IMR-90 (cell line): ENCODE measurements at regions not wholly inside any gene's neighbourhood (a gene's known extent, or its start where the extent isn't known, plus 50 kb on each side); places are given as distances from the start of the nearest gene placed in this dataset.

Experiments used
- ATAC-seq: fragments of 200-7000 bp; cut with Tn5 transposase; 2 replicates; pipeline ENCODE4 v1.9.1; 2020; ENCODE audit warnings: low read depth, mild to moderate bottlenecking, moderate library complexity
- BruUV-seq: library from RNA; stranded (reverse); fragments of 400-500 nt; replicated peaks from 2 replicates; lab custom pipeline; 2021; lab: Mats Ljungman, UMichigan
- CTCF ChIA-PET: fragments of 300-600 bp; formaldehyde crosslinking; extraction: SDS; loops from one replicate; lab custom pipeline; 2021; ENCODE audit warnings: antibody characterized with exemption; lab: Yijun Ruan, JAX
- POLR2A ChIA-PET: fragments of 300-600 bp; sonication (Branson Sonifier 250); formaldehyde crosslinking; loops from one replicate; lab custom pipeline; 2022; ENCODE audit warnings: antibody characterized with exemption; ENCODE audit not compliant: unreplicated experiment; lab: Charles Lee
- DNase-seq: peaks from one replicate; pipeline ENCODE4 v3.0.0; 2013
- H2AFZ ChIP-seq: replicated peaks from 2 replicates; pipeline ENCODE3; 2013; ENCODE audit warnings: low read length, mild to moderate bottlenecking; ENCODE audit not compliant: poor library complexity
- H2AK5ac ChIP-seq: 2 replicates; pipeline ENCODE4 v1.6.1; 2013; ENCODE audit warnings: low read depth, low read length, inconsistent platforms
- H2AK9ac ChIP-seq: replicated peaks from 2 replicates; pipeline ENCODE3; 2013; ENCODE audit warnings: mild to moderate bottlenecking, low read depth, low read length, moderate library complexity; ENCODE audit not compliant: poor library complexity
- H2BK120ac ChIP-seq: 2 replicates; pipeline ENCODE4 v1.6.1; 2013; ENCODE audit warnings: low read depth, low read length, inconsistent platforms
- H2BK15ac ChIP-seq: 3 replicates; pipeline ENCODE4 v1.6.1; 2013; ENCODE audit warnings: low read depth, low read length, inconsistent platforms
- H2BK20ac ChIP-seq: 2 replicates; pipeline ENCODE4 v1.6.1; 2013; ENCODE audit warnings: low read depth, mild to moderate bottlenecking, inconsistent platforms, low read length, moderate library complexity
- H2BK5ac ChIP-seq: 2 replicates; pipeline ENCODE4 v1.6.1; 2013; ENCODE audit warnings: mild to moderate bottlenecking, low read depth, low read length, inconsistent platforms; ENCODE audit not compliant: poor library complexity, severe bottlenecking
- H3K14ac ChIP-seq: replicated peaks from 2 replicates; pipeline ENCODE4 v1.6.1; 2013; ENCODE audit warnings: low read depth, low read length, inconsistent platforms
- H3K18ac ChIP-seq: 2 replicates; pipeline ENCODE4 v1.6.1; 2013; ENCODE audit warnings: low read depth, low read length, control low read depth
- H3K23ac ChIP-seq: 2 replicates; pipeline ENCODE4 v1.6.1; 2013; ENCODE audit warnings: low read depth, low read length, inconsistent platforms
- H3K27ac ChIP-seq: 2 replicates; pipeline ENCODE4 v1.5.1; 2013; ENCODE audit warnings: mild to moderate bottlenecking, control low read depth, low read length; ENCODE audit not compliant: insufficient read depth
- H3K27me3 ChIP-seq: 2 replicates; pipeline ENCODE4 v1.6.1; 2013; ENCODE audit warnings: low read length; ENCODE audit not compliant: control insufficient read depth, insufficient read depth
- H3K36me3 ChIP-seq: 2 replicates; pipeline ENCODE4 v1.6.1; 2013; ENCODE audit warnings: low read length, mixed read lengths; ENCODE audit not compliant: control insufficient read depth, insufficient read depth
- H3K4ac ChIP-seq: 2 replicates; pipeline ENCODE4 v1.6.1; 2013; ENCODE audit warnings: low read depth, low read length, inconsistent platforms
- H3K4me1 ChIP-seq: 2 replicates; pipeline ENCODE4 v1.6.1; 2013; ENCODE audit warnings: low read length, mixed read lengths; ENCODE audit not compliant: control insufficient read depth, insufficient read depth
- H3K4me2 ChIP-seq: 2 replicates; pipeline ENCODE4 v1.6.1; 2013; ENCODE audit warnings: low read depth, mild to moderate bottlenecking, control low read depth, low read length, moderate library complexity
- H3K4me3 ChIP-seq: 2 replicates; pipeline ENCODE4 v1.5.1; 2013; ENCODE audit warnings: low read depth, mild to moderate bottlenecking, control low read depth, low read length, moderate library complexity; ENCODE audit not compliant: insufficient read depth
- H3K56ac ChIP-seq: 2 replicates; pipeline ENCODE4 v1.6.1; 2013; ENCODE audit warnings: low read length, inconsistent platforms; ENCODE audit not compliant: insufficient read depth; ENCODE audit errors: extremely low read depth
- H3K79me1 ChIP-seq, 2 experiments: 2 replicates each; pipeline ENCODE4 v1.6.1; 2013; ENCODE audit warnings: low read length in 2 of 2, inconsistent platforms in 1 of 2, low read depth in 1 of 2
- H3K9ac ChIP-seq: 2 replicates; pipeline ENCODE4 v1.6.1; 2013; ENCODE audit warnings: low read depth, low read length, control low read depth
- H3K9me1 ChIP-seq: 2 replicates; pipeline ENCODE4 v1.6.1; 2013; ENCODE audit warnings: low read length, inconsistent platforms; ENCODE audit not compliant: insufficient read depth
- H3K9me3 ChIP-seq: 2 replicates; pipeline ENCODE4 v1.6.1; 2013; ENCODE audit warnings: low read length; ENCODE audit not compliant: control insufficient read depth, insufficient read depth
- H4K20me1 ChIP-seq: 2 replicates; pipeline ENCODE4 v1.6.1; 2013; ENCODE audit warnings: low read length, inconsistent platforms; ENCODE audit not compliant: insufficient read depth
- H4K5ac ChIP-seq: 2 replicates; pipeline ENCODE4 v1.6.1; 2013; ENCODE audit warnings: mild to moderate bottlenecking, low read depth, low read length, control low read depth
- H4K8ac ChIP-seq, 2 experiments: 2 replicates each; pipeline ENCODE4 v1.6.1; 2013; ENCODE audit warnings: low read depth in 2 of 2, low read length in 2 of 2, control low read depth in 1 of 2, inconsistent platforms in 1 of 2
- H4K91ac ChIP-seq: 2 replicates; pipeline ENCODE4 v1.6.1; 2013; ENCODE audit warnings: low read depth, low read length, inconsistent platforms; ENCODE audit not compliant: insufficient read depth
- BHLHE40 ChIP-seq: fragments of 150-350 bp; IDR thresholded peaks from 2 replicates; pipeline ENCODE4 v1.6.1; 2016; ENCODE audit warnings: mild to moderate bottlenecking, low read depth, low read length
- CEBPB ChIP-seq: IDR thresholded peaks from 2 replicates; pipeline ENCODE4 v1.6.1; 2012; ENCODE audit warnings: low read depth, low read length, improper control_type of control experiment
- CHD1 ChIP-seq: IDR thresholded peaks from 2 replicates; pipeline ENCODE4 v1.6.1; 2012; ENCODE audit warnings: low read depth, low read length, improper control_type of control experiment
- CTCF ChIP-seq: conservative IDR thresholded peaks from 2 replicates; pipeline ENCODE4 v1.5.1; 2012; ENCODE audit warnings: mild to moderate bottlenecking, low read depth, low read length, improper control_type of control experiment
- FOS ChIP-seq: fragments of 150-350 bp; IDR thresholded peaks from 2 replicates; pipeline ENCODE4 v1.6.1; 2016; ENCODE audit warnings: low read depth, low read length
- MAFK ChIP-seq: IDR thresholded peaks from 2 replicates; pipeline ENCODE4 v1.6.1; 2012; ENCODE audit warnings: low read depth, low read length, improper control_type of control experiment
- MXI1 ChIP-seq: IDR thresholded peaks from 2 replicates; pipeline ENCODE4 v1.6.1; 2012; ENCODE audit warnings: low read depth, mild to moderate bottlenecking, low read length, moderate library complexity, borderline replicate concordance
- RAD21 ChIP-seq: IDR thresholded peaks from 2 replicates; pipeline ENCODE4 v1.6.1; 2012; ENCODE audit warnings: low read length, improper control_type of control experiment
- RCOR1 ChIP-seq: IDR thresholded peaks from 2 replicates; pipeline ENCODE4 v1.6.1; 2012; ENCODE audit warnings: mild to moderate bottlenecking, low read length, improper control_type of control experiment; ENCODE audit not compliant: insufficient replicate concordance
- RFX5 ChIP-seq: IDR thresholded peaks from 2 replicates; pipeline ENCODE4 v1.8.0; 2012; ENCODE audit warnings: low read depth, mild to moderate bottlenecking, low read length, moderate library complexity
- SMC3 ChIP-seq: fragments of 150-350 bp; IDR thresholded peaks from 2 replicates; pipeline ENCODE4 v1.6.1; 2016; ENCODE audit warnings: low read depth, mild to moderate bottlenecking, antibody characterized with exemption, low read length, moderate library complexity
- WGBS, 2 experiments: methylation state at CpG; one replicate each; pipeline versions ENCODE4 v1.1.5 to v1.1.7; 2013; ENCODE audit warnings: missing lambda C conversion rate in 2 of 2; ENCODE audit not compliant: insufficient read length in 1 of 2; ENCODE audit errors: extremely low coverage in 2 of 2; 5-methylcytosine and 5-hydroxymethylcytosine counted together
- dilution Hi-C: fragments of 300-500 bp; cut with HindIII; formaldehyde crosslinking; loops from one replicate; pipeline ENCODE4 v1.14.3; 2018; ENCODE audit warnings: low sequenced_read_pairs; ENCODE audit not compliant: unreplicated experiment
- in situ Hi-C: fragments of 300-500 bp; cut with MboI; formaldehyde crosslinking; loops from 3 replicates; pipeline ENCODE4 v1.14.3; 2019; ENCODE audit warnings: low sequenced_read_pairs, inconsistent platforms, mixed read lengths
- intact Hi-C: fragments of 100-400 bp; cut with micrococcal nuclease; formaldehyde crosslinking; loops from 2 replicates; pipeline ENCODE4 v1.10.0; 2022
- TF ChIP-seq, protein P1 (sequence below): fragments of 150-350 bp; IDR thresholded peaks from 2 replicates; pipeline ENCODE4 v1.6.1; 2017; ENCODE audit warnings: mild to moderate bottlenecking, antibody characterized with exemption, low read length, low read depth
- TF ChIP-seq, protein P2 (sequence below): fragments of 150-350 bp; IDR thresholded peaks from 2 replicates; pipeline ENCODE4 v1.6.1; 2016; ENCODE audit warnings: low read depth, mild to moderate bottlenecking, low read length, moderate library complexity, borderline replicate concordance

GRCh38 chr20:47867831-47868230 lies 82.5 kb upstream of the SULF2 start:
- Histone ChIP-seq H3K4me3 (no peak overlapping the region), H3K9me3 (no peaks in the 10 kb centered on the region), H2BK15ac (no peak overlapping the region), H3K79me1 (no peaks in the 10 kb centered on the region), H4K8ac (no peak overlapping the region), H2BK120ac (no peak overlapping the region), H3K9ac (no peak overlapping the region), H3K18ac (no peak overlapping the region), H3K4me1 (no peaks in the 10 kb centered on the region), H3K36me3 (no peaks in the 10 kb centered on the region), H3K23ac (no peak overlapping the region), H3K9me1 (no peaks in the 10 kb centered on the region), H4K20me1 (no peaks in the 10 kb centered on the region), H3K4me2 (no peak overlapping the region), H3K27me3 (peaks cover 2% of the 10 kb centered on the region; the same call in 1 of the 2 replicates), H3K4ac (no peak overlapping the region), H4K5ac (no peak overlapping the region), H3K14ac (no peak overlapping the region), H2BK5ac (no peak overlapping the region), H3K56ac (no peak overlapping the region), H4K91ac (no peak overlapping the region), H2AFZ (no peak overlapping the region), H3K27ac (no peak overlapping the region), H2BK20ac (no peak overlapping the region), H2AK5ac (no peak overlapping the region), H2AK9ac (no peak overlapping the region)
- POLR2A ChIA-PET = no interaction called here
- dilution Hi-C loops (no loop called here), in situ Hi-C loops (no loop called here), intact Hi-C loops (no loop called here)
- 86% methylated on average over 8 of the region's 15 CpGs; no CpG with 5 or more reads in 1 of the 2 experiments for WGBS, 2 experiments
- BruUV-seq = no TSS peak
- ATAC-seq (no peak), DNase-seq (no peak)
- TF ChIP-seq, protein P1, sequence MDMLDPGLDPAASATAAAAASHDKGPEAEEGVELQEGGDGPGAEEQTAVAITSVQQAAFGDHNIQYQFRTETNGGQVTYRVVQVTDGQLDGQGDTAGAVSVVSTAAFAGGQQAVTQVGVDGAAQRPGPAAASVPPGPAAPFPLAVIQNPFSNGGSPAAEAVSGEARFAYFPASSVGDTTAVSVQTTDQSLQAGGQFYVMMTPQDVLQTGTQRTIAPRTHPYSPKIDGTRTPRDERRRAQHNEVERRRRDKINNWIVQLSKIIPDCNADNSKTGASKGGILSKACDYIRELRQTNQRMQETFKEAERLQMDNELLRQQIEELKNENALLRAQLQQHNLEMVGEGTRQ = no peak
- TF ChIP-seq RFX5 (no peak), CTCF (no peak), CEBPB (no peak), MXI1 (no peak), RAD21 (no peak), RCOR1 (no peak), BHLHE40 (no peak), MAFK (no peak), SMC3 (no peak), CHD1 (no peak), FOS (no peak)
- TF ChIP-seq, protein P2, sequence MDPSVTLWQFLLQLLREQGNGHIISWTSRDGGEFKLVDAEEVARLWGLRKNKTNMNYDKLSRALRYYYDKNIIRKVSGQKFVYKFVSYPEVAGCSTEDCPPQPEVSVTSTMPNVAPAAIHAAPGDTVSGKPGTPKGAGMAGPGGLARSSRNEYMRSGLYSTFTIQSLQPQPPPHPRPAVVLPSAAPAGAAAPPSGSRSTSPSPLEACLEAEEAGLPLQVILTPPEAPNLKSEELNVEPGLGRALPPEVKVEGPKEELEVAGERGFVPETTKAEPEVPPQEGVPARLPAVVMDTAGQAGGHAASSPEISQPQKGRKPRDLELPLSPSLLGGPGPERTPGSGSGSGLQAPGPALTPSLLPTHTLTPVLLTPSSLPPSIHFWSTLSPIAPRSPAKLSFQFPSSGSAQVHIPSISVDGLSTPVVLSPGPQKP = no peak
- CTCF ChIA-PET = no interaction called here
